ENCODE measurements at regions not wholly inside any gene's neighbourhood (a gene's known extent, or its start where the extent isn't known, plus 50 kb on each side); places are given as distances from the start of the nearest gene placed in this dataset.
A peak's percentile ranks its signal among the peaks of the same experiment; 100 is the strongest.
"Not testable (repeated sequence)": the region's sequence is repeated elsewhere in the genome, so short reads cannot be mapped to it uniquely, and the experiment has no call there.

DNA sequence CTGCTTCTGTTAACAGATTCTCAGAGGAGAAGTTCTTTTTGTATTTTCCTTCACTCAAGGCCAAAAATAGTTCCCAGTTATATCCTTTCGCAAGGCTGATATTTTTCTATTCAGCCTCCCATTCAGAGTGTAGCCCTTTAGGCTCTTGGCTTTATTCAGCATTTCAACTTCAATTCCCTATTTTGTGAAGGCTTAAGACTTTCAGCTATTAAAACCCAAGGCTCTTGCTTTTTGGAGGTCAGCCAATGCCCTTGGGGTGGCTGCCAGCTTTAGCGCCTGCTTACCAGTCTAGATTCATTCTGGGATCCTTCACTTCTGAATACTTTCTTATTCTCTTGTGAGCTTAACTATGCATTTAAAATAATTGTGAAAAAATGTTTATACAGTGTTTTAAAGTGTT lies 57.3 kb upstream of the ADGRA3 start:
- DNase-seq, result no peak

DNA sequence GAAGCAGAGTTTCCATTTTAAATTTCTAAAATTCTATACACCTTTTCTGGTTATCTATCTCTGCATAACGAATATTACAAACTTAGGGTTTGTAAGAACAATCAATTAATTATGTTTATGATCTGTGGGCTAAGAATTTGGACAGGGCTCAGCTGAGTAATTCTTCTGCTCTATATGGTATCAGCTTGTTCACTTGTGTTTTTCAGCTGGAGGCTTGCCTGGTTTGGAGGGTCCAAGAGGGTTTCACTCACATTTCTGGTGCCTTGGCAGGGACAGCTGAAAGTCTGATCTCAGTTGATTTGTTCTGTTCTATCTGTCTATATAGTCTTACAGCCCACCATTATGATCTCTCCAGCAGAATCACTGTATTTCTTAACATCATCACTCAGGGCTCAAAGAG lies 57.8 kb upstream of the ADGRA3 start:
- no peak for DNase-seq

DNA sequence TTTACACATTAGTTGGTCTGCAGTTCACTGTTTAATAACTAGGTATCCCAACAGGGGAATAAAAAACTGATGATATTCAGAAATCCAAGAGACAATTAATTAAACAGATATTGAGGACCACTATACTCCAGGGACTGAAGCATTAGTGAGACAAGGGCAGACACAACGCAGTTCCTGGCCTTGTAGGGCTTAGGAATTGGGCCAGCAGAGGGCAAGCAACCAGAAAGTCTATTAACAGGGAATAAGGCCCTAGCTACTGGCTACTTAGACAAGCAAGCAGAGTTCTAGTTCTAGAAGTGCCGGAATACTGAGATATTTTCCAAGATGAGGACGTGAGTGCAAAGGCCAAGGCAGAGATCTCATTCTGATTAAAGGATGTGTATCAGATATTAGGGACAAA lies 58.6 kb upstream of the ADGRA3 start:
- no peak for DNase-seq

DNA sequence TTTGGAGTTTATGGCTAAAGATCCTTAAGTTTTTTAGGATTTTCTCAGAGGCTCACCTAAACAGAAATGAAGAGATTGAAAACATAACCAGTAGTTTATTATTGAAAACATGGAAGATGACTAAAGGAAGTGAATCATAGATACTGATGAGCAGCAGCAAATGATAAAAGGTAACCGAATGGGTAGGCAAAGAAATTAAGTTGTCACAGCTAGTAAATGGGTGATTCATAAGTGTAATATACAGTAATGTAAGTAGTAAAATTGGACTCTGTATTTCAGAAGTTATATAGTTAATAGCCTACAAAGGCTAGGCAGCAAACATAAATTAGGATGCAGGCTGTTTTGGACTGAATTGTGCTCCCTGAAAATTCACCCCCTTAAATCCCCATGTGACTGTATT lies 59.0 kb upstream of the ADGRA3 start:
- no peak for DNase-seq

DNA sequence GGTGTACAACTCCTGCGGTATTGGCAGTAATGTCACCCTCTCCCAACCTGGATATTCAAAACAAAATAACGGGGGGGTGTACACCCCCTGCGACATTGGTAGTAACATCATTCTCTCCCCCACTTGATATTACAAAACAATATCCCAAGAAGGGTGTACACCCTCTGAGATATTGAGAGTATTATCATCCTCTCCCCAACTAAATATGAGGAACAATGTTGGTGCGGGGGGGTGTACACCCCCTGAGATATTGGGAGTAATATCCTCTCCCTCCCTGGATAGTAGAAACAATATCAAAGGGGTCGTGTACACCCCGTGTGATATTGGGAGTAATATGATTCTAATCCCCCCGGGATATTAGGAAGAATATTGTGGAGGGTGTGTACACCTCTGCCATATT lies 71.4 kb upstream of the ADGRA3 start:
- no peak for DNase-seq

DNA sequence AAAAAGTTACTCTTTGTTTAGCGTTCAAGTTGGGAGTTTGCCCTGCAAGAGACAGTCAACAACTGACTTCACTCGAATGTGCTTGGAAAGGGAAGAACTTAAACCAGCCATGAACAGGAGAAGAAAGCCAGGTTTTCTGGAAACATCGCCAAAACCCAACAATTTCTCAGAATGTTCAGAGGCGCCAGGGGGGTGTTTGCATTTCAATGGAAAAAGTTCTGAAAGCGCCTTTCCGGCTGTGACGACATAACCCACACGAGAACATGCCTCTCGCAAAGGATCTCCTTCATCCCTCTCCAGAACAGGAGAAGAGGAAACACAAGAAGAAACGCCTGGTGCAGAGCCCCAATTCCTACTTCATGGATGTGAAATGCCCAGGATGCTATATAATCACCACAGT lies 78.1 kb upstream of the ADGRA3 start:
- no peak for DNase-seq

DNA sequence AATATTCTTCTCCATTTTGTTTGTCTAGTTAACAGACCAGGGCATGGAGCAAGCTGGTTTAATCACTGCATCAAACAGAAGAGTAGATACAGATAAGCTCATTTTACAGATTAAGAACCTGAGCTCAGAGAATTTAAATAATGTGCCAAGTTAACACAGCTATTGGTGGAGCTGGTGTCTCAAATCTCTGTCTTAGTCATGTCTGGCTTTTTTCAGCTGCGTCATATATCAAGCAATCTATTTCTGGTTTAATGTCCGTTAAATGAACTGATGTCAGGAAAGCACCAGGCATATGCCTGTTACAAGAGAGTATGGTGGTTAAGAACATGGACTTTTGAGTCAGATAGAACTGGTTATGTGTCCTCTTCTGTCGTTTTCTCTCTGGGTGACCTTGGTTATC lies 79.8 kb upstream of the ADGRA3 start:
- DNase-seq, result no peak

DNA sequence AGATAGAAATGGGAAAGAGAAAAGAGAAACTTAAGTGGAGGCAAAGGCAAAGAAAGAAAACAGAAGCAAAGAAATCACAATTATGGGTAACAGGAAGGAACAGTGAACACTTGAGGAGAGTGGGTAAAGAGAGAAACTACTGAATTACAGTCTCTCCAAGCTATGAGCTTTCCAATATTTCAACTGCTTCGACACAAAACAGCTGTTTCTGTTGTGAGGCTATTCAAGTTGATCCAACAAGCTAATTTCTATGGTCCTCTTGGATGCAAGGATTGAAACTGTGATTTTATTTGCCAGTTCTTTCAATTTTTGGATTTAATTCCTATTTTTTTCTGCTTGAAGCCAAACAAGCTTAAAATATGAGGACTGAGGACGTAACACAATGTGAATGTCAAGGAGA lies 80.5 kb upstream of the ADGRA3 start:
- DNase-seq, result no peak

DNA sequence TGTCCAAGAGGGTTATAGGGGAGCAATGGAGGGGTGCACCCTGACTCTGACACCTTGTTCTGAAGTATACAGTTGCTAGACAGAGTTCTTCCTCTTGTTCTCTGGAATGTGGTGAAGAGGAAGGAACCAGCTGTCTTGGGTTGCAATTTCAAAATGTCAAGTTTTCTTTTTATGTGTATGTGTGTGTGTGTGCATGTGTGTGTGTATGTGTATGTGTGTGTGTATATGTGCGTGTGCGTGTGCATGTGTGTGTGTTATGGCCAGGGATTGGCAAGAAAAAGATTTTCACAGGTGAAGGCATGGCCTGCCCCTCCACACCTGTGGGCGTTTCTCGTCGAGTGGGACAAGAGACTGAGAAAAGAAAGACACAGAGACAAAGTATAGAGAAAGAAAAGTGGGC lies 81.6 kb upstream of the ADGRA3 start:
- no peak for DNase-seq

DNA sequence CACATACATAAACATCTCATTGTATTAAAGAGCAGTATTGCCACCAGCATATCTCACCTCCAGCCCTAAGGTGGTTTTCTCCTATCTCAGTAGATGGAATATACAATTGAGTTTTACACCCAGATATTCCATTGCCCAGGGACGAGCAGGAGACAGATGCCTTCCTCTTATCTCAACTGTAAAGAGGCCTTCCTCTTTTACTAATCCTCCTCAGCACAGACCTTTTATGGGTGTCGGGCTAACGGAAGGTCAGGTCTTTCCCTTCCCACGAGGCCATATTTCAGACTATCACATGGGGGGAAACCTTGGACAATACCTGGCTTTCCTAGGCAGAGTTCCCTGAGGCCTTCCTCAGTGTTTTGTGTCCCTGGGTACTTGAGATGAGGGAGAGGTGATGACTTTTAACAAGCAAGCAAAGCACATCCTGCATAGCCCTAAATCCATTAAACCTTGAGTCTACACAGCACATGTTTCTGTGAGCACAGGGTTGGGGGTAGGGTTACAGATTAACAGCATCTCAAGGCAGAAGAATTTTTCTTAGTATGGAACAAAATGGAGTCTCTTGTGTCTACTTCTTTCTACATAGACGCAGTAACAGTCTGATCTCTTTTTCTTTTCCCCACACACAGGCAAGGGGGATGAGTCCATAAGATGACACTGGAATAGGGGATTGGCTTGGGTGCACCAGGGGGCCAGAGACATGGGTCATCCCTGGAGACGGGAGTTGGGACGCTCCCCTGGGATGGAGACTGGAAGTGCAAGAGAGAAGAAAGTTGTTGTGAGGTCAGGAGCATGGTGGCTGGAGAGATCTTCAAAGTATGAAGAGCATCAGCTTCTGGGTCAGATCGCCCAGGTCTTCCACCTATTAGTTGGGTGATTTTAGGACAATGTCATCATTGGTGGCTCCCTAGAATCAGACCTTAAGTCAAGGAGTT lies 82.5 kb upstream of the ADGRA3 start:
- DNase-seq, result not testable (repeated sequence)

DNA sequence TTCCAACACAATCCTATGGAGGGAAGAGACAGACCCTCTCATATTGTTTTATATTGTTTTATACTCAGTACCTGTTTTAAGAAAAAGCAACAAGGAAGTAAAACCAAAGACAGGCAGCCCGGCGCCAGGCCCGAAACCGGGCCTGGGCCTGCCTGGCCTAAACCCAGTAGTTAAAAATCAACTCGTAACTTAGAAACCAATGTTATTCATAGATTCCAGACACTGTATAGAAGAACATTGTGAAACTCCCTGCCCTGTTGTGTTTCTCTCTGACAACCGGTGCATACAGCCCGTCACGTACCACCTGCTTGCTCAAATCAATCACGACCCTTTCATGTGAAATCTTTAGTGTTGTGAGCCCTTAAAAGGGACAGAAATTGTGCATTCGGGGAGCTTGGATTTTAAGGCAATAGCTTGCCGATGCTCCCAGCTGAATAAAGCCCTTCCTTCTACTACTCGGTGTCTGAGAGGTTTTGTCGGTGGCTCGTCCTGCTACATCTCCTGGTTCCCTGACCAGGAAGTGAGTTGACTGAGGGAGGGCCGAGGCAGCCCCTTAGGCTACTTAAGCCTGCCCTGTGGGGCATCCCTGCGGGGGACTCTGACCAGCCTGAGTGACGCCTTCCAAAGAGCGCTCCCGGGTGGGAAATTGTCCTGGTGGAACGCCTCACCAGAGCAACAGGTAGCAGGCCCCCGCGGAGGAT lies 83.5 kb upstream of the ADGRA3 start:
- not testable (repeated sequence) for DNase-seq

DNA sequence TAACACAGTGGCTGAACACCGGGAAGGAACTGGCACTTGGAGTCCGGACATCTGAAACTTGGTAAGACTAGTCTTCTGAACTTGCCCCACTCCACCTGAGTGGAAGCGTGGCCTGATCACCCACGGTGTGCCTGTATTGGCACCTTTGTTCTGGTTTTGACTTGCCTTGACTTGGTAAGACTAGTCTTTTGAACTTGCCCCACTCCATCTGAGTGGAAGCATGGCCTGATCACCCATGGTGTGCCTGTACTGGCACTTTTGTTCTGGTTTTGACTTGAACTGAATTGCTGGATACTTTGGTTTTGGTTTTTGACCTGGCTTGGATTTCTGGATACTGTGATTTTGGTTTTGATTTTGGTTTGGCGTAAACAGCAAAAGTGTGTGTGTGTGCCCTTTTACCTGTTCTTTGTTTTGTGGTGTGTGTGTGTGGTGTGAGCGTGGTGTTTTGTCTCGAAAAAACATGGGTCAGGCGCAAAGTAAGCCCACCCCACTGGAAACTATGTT lies 84.1 kb upstream of the ADGRA3 start:
- DNase-seq, result not testable (repeated sequence)

DNA sequence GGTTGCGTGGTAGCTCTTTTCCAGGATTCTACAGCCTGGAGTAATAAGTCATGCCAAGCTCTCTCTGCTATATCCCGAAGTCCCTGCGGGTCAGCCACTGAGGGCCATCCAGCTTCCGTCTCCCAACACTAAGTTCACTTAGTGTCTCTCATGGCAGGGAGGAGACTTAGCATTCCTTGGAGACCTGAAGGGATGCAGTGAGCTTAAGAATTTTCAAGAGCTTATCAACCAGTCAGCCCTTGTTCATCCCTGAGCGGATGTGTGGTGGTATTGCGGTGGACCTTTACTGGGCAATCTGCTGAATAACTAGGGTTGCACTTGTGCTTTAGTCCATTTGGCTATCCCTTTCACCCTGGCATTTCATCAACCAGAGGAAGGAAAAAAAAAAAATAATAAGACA lies 85.8 kb upstream of the ADGRA3 start:
- DNase-seq, result not testable (repeated sequence)

DNA sequence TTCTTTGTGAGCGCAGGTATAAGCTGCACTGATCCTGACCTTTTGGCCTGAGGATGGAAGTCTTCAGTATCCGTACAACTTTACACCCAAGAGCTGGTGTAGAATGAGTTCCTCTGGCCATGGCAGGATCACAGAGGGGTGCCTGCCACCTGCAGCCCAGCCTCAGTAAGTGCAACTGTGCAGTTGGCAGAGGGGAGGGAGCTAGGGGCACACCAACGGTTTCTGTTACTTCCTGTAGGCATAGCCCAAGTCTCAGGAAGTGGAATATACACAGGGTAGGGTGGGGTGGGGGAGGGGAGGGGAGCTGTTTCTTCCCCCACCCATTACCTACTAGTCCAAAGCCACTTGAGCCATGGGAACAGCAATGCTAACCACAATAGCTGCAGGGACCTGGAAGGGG lies 85.4 kb upstream of the GBA3 start:
- DNase-seq, result peak; percentile 50

DNA sequence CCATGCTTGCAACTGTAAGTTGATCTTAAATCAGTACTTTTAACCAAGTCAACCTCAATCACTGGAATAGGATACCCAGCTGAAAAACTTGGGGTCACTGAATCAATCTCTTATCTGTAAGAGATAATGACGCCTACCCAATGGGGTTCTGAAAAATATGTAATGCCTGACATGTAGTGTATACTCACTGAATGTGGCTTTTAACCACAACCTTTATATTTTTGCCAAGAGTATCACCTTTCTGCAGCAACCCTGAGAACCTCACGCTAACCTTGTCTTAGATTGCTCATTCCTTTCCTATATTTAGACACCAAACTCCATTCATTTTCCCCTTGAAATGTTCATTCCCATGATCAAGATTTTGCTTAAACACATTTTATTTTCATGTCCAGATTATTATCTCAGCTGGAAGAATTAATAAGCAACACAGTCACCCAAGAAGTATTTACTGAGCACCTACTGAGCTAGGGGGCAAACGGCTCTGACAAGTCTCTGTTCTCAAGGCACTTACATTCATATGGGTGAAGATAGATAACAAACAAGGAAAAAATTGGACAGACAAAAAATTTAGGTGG lies 82.7 kb upstream of the GBA3 start:
- not testable (repeated sequence) for DNase-seq

DNA sequence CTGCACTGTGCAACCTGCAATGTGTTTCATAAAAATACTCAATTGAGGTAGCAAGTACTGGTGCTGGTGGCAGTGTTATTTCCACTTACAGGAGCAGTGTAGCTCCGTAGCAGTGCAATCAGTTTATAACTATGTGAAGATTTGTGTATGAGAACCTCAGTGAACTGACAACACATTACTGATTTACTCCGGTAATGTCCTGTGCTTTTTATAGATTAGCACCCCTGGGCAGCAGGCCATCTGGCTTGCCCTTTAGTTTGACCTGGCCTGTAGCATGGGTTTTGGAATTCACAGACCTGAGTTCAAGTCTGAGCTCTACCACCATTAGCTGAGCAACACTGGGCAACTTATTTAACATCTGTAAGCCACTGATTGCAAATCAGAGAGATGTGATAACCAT lies 78.6 kb upstream of the GBA3 start:
- no peak for DNase-seq

DNA sequence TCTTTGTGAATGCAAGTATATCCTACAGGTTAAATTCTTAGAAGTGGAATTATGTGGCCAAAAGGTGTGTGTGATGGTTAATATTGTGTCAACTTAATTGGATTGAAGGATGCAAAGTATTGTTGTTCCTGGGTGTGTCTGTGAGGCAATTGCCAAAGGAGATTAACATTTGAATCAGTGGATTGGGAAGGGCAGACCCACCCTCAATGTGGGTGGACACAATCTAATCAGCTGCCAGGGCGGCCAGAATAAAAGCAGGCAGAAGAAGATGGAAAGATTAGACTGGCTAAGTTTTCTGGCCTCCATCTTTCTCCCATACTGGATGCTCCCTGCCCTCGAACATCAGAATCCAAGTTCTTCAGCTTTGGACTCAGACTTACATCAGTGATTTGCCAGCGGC lies 76.2 kb upstream of the GBA3 start:
- no peak for DNase-seq

DNA sequence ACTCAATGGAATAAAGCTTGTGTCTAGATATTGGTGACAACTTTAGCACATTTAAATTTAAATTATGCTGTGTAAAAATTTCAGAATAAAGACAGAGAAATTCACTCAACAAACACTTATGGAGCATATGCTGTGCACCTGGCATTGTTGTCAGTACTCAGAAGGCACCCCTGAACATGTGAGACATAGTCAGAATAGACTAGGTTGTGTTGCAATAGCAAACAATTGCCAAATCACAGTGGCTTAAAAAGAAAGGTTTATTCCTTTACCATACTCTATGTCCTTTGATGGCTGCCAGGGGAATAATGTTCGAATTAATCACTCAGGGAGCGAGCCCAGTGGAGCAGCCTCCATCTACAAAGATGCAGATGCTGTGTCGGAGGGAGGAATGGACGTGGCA lies 72.6 kb upstream of the GBA3 start:
- not testable (repeated sequence) for DNase-seq

DNA sequence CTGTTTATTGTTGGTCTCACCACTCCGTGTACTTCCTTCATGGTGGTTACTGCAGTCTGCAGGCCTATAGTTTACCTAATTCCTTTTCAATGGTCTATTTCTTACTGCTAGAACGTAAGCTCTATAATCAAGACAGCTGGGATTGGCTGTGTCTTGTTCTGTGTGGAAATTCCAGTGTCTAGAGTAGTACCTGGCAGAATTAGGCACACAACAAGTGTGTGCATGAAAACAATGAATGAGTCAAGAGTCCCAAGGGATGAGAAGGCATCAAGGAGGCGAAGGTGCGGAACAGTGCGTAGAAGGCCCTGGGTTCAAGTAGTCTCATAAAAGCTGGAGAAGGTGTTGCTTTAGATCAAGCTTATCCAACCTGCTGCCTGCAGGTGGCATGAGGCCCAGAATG lies 70.8 kb upstream of the GBA3 start:
- not testable (repeated sequence) for DNase-seq

DNA sequence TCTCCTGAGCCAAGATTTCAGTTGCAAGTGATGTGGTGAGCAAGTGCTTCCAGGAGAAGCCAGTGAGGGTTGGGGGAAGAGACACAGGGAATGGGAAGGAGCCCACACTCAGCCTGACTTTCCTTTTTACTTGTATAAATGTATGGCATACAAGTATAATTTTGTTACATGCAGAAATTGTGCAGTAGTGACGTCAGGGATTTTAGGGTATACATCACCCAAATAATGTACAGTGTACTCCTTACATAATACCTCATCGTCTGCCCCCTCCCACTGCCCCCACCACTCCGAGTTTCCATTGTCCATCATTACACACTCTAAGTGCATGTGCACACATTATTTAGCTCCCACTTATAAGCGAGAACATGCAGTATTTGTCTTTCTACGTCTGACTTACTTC lies 68.7 kb upstream of the GBA3 start:
- not testable (repeated sequence) for DNase-seq

DNA sequence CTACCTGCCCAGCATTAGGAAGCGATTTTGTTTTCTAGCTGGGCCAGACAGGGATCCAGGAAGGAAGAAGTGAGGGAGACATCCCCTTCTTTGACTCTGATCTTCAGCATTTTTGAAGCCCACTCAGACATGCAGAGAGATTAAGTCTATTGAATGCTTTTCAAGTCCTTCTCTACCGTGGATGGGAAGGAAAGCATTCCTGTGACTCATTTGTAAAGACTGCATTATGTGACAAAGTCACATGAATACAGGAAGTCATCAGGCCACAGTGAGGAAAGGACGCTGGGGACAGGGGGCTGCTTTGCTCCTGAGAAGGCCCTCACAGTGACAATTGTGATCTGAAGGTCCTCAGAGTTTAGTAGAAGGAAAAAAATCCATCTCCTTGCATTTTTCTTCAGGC lies 67.4 kb upstream of the GBA3 start:
- no peak for DNase-seq

DNA sequence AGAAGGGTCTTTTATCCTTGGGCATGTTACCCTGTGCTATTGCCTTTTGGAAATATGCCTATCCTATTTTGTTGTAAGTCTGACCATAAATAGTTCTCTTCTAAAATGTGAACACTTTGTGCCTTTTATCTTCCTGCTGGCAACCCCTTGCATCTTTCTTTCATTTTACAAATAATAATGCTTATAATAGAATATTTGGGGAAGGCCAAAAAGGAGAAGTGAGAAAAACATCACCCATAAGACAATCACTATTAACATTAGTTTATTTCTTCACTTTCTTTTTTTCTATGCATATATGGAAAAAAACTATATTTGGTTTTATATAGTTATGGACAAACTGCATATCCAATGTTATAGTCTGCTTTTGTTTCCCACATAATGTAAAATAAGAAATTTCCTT lies 64.9 kb upstream of the GBA3 start:
- DNase-seq, result not testable (repeated sequence)

DNA sequence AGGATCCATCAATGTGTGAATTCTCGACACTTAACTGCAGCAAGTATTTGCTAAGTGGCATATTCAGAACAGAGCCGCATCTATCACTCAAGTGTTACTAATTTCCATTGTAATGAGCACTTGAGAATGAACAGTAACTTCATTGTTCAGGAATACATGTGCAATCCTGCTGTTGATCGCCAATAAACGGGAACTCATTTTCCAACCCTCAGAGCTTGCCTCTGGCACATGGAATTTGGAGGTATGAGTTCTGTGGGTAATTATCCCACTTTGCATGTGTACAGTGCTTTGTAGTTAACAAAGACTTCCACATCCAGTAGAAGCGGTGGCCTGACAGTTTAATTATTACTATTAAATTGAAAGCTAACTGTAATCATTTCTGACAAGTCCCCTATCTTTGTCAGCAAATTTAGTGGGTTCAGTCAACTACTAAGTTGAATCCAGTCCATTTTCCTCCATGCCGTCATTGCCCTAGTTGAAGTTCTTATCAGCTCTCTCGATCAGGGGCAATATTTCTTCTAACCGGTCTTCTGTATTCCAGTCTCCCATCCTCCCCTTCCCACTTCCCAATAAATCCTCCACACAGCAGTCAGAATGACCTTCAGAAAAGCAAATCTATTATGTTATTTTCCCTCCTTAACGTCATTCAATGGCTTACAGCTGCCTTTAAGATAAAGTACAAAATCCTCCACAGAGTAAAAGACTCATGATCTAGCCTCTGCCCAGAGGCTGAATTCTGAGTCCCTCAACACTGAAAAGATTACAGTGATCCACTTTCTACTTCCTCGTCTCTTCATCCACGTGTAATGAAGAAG lies 62.4 kb upstream of the GBA3 start:
- not testable (repeated sequence) for DNase-seq
